GM12878 (cell line): ENCODE measurements at regions not wholly inside any gene's neighbourhood (a gene's known extent, or its start where the extent isn't known, plus 50 kb on each side); places are given as distances from the start of the nearest gene placed in this dataset.

ENCODE experiments used
- ATAC-seq: fragments of 200-7000 bp; cut with Tn5 transposase; 3 replicates; pipeline ENCODE4 v1.9.1; 2020; ENCODE audit warnings: mild to moderate bottlenecking, moderate library complexity
- BruUV-seq: library from RNA; stranded (reverse); fragments of 400-500 nt; replicated peaks from 2 replicates; lab custom pipeline; 2021; lab: Mats Ljungman, UMichigan
- CTCF ChIA-PET: fragments of 300-600 bp; sonication (Branson Sonifier 250); formaldehyde crosslinking; extraction: SDS; loops from one replicate; lab custom pipeline; 2021; ENCODE audit warnings: inconsistent platforms; lab: Yijun Ruan, JAX
- POLR2A ChIA-PET: fragments of 350-600 bp; formaldehyde crosslinking; extraction: SDS; loops from one replicate; lab custom pipeline; 2021; ENCODE audit warnings: inconsistent platforms; lab: Charles Lee
- RAD21 ChIA-PET: fragments of 300-600 bp; sonication (Branson Sonifier 250); formaldehyde crosslinking; loops from one replicate; lab custom pipeline; 2023; ENCODE audit warnings: antibody characterized with exemption; ENCODE audit not compliant: unreplicated experiment; lab: Charles Lee
- SMC1A ChIA-PET: fragments of 300-600 bp; sonication (Branson Sonifier 250); formaldehyde crosslinking; loops from one replicate; lab custom pipeline; 2023; ENCODE audit not compliant: unreplicated experiment, uncharacterized antibody; lab: Charles Lee
- DNase-seq: peaks from one replicate; pipeline ENCODE4 v3.0.0-alpha.2; 2011; ENCODE audit warnings: low read depth, low spot score
- FAIRE-seq: peaks from 3 replicates; lab custom pipeline; 2011; peaks lifted over from hg19 to GRCh38; lab: Jason Lieb, UNC
- H2AFZ ChIP-seq: 2 replicates; pipeline ENCODE4 v1.6.0; 2011; ENCODE audit warnings: low read depth, low read length, control low read depth; ENCODE audit not compliant: control insufficient read depth
- H3K27ac ChIP-seq: 2 replicates; pipeline ENCODE4 v1.5.1; 2011; ENCODE audit warnings: control low read depth; ENCODE audit not compliant: control insufficient read depth, insufficient read depth
- H3K27me3 ChIP-seq, 2 experiments: replicated peaks in 1 of 2; 2 replicates each; pipeline versions ENCODE4 v1.6.0 to v1.6.1; 2011; ENCODE audit warnings: low read length in 1 of 2; ENCODE audit not compliant: control insufficient read depth in 2 of 2, insufficient read depth in 2 of 2
- H3K36me3 ChIP-seq, 2 experiments: 2 replicates each; pipeline ENCODE4 v1.5.1; 2011; ENCODE audit warnings: low read length in 1 of 2; ENCODE audit not compliant: control insufficient read depth in 2 of 2, insufficient read depth in 2 of 2
- H3K4me1 ChIP-seq: 2 replicates; pipeline ENCODE4 v1.6.1; 2011; ENCODE audit warnings: mild to moderate bottlenecking, low read length, moderate library complexity, mixed read lengths; ENCODE audit not compliant: control insufficient read depth, insufficient read depth
- H3K4me2 ChIP-seq: 2 replicates; pipeline ENCODE4 v1.6.0; 2011; ENCODE audit warnings: control low read depth; ENCODE audit not compliant: control insufficient read depth, insufficient read depth
- H3K4me3 ChIP-seq: fragments of 200-600 bp; sonication (generic); 2 replicates; pipeline ENCODE4 v1.5.1; 2016
- H3K79me2 ChIP-seq: 2 replicates; pipeline ENCODE4 v1.6.0; 2011; ENCODE audit warnings: low read length; ENCODE audit not compliant: control insufficient read depth, insufficient read depth
- H3K9ac ChIP-seq: 2 replicates; pipeline ENCODE4 v1.8.0; 2011; ENCODE audit warnings: low read length, control low read depth, mixed read lengths; ENCODE audit not compliant: control insufficient read depth, insufficient read depth
- H3K9me3 ChIP-seq: replicated peaks from 3 replicates; pipeline ENCODE4 v1.5.1; 2011; ENCODE audit warnings: mild to moderate bottlenecking, low read length; ENCODE audit not compliant: control insufficient read depth, insufficient read depth
- H4K20me1 ChIP-seq: 2 replicates; pipeline ENCODE4 v1.6.0; 2011; ENCODE audit not compliant: control insufficient read depth, insufficient read depth
- ATF7 ChIP-seq: fragments of 450-650 bp; IDR thresholded peaks from 2 replicates; pipeline ENCODE4 v1.6.1; 2016; ENCODE audit warnings: low read depth, mild to moderate bottlenecking
- DPF2 ChIP-seq: fragments of 450-650 bp; IDR thresholded peaks from 2 replicates; pipeline ENCODE4 v1.6.1; 2017; ENCODE audit warnings: mild to moderate bottlenecking
- E4F1 ChIP-seq: fragments of 450-650 bp; IDR thresholded peaks from 2 replicates; pipeline ENCODE4 v1.6.1; 2018; ENCODE audit warnings: borderline replicate concordance, mild to moderate bottlenecking; ENCODE audit not compliant: partially characterized antibody
- EZH2 ChIP-seq: IDR thresholded peaks from 2 replicates; pipeline ENCODE4 v1.6.1; 2012; ENCODE audit warnings: low read depth, mild to moderate bottlenecking, control low read depth, inconsistent platforms, low read length, borderline replicate concordance; ENCODE audit not compliant: control insufficient read depth
- GABPA ChIP-seq: IDR thresholded peaks from 2 replicates; pipeline ENCODE4 v1.6.1; 2014; ENCODE audit warnings: antibody characterized with exemption, low read depth, mild to moderate bottlenecking, inconsistent platforms
- HCFC1 ChIP-seq: fragments of 150-350 bp; IDR thresholded peaks from 2 replicates; pipeline ENCODE4 v1.6.1; 2014; ENCODE audit warnings: low read length
- HDAC2 ChIP-seq: fragments of 200-600 bp; sonication (generic); IDR thresholded peaks from 2 replicates; pipeline ENCODE4 v1.6.1; 2017
- NR2C1 ChIP-seq: fragments of 450-650 bp; IDR thresholded peaks from 2 replicates; pipeline ENCODE4 v1.6.1; 2017; ENCODE audit warnings: antibody characterized with exemption, mild to moderate bottlenecking, moderate library complexity
- PAX8 ChIP-seq: fragments of 450-650 bp; IDR thresholded peaks from 2 replicates; pipeline ENCODE4 v1.6.1; 2017; ENCODE audit warnings: mild to moderate bottlenecking, moderate library complexity
- PBX3 ChIP-seq: IDR thresholded peaks from 2 replicates; pipeline ENCODE4 v1.6.1; 2011; ENCODE audit warnings: mild to moderate bottlenecking, low read depth, low read length, moderate library complexity; ENCODE audit not compliant: insufficient replicate concordance
- POLR2AphosphoS5 ChIP-seq: IDR thresholded peaks from 2 replicates; pipeline ENCODE4 v1.6.1; 2011; ENCODE audit warnings: mild to moderate bottlenecking, low read length, inconsistent platforms
- RAD21 ChIP-seq: IDR thresholded peaks from 2 replicates; pipeline ENCODE4 v1.6.1; 2011; ENCODE audit warnings: mild to moderate bottlenecking, low read depth, low read length, moderate library complexity; ENCODE audit not compliant: insufficient read depth
- RELB ChIP-seq: fragments of 450-650 bp; IDR thresholded peaks from 2 replicates; pipeline ENCODE4 v1.6.1; 2017; ENCODE audit warnings: low read depth, mild to moderate bottlenecking, moderate library complexity
- SREBF1 ChIP-seq: IDR thresholded peaks from 2 replicates; pipeline ENCODE4 v1.6.1; 2012; ENCODE audit warnings: mild to moderate bottlenecking, low read length
- SREBF2 ChIP-seq: IDR thresholded peaks from 2 replicates; pipeline ENCODE4 v1.6.1; 2012; ENCODE audit warnings: mild to moderate bottlenecking, low read length
- SUZ12 ChIP-seq: fragments of 200-600 bp; sonication (generic); IDR thresholded peaks from one replicate; pipeline ENCODE4 v1.6.1; 2018; ENCODE audit warnings: antibody characterized with exemption, mild to moderate bottlenecking; ENCODE audit not compliant: unreplicated experiment
- TAF1 ChIP-seq: IDR thresholded peaks from 2 replicates; pipeline ENCODE4 v1.6.1; 2011; ENCODE audit warnings: mild to moderate bottlenecking, low read depth, low read length, borderline replicate concordance
- TCF12 ChIP-seq: IDR thresholded peaks from 2 replicates; pipeline ENCODE4 v1.6.1; 2011; ENCODE audit warnings: low read depth, mild to moderate bottlenecking, low read length
- WGBS: methylation state at CpG from one replicate; pipeline ENCODE4 v1.1.6; 2016; ENCODE audit warnings: low lambda C conversion rate; ENCODE audit not compliant: insufficient replicate concordance, insufficient coverage; ENCODE audit errors: missing lambda C conversion rate; 5-methylcytosine and 5-hydroxymethylcytosine counted together
- in situ Hi-C: fragments of 300-500 bp; cut with MboI; formaldehyde crosslinking; loops from 9 replicates; pipeline ENCODE4 v1.14.3; 2018; ENCODE audit warnings: mixed read lengths
- intact Hi-C: fragments of 100-400 bp; cut with micrococcal nuclease; formaldehyde crosslinking; loops from one replicate; pipeline ENCODE4 v1.14.2; 2022; ENCODE audit not compliant: unreplicated experiment

- TF ChIP-seq SUZ12 (no peak), E4F1 (no peak), HDAC2 (no peak)
Observed at GRCh38 chr3:166303681-166304080, 466.5 kb upstream of the BCHE start (continued).

- DNase-seq (no peak), FAIRE-seq (no peak), ATAC-seq (no peak)
- Histone ChIP-seq H2AFZ (no peak overlapping the region), H4K20me1 (no peaks in the 10 kb centered on the region), H3K9me3 (no peaks in the 10 kb centered on the region), H3K36me3 (no peaks in the 10 kb centered on the region), H3K4me1 (no peaks in the 10 kb centered on the region), H3K27me3 (no peaks in the 10 kb centered on the region), H3K27ac (no peak overlapping the region), H3K79me2 (no peaks in the 10 kb centered on the region), H3K4me3 (no peak overlapping the region), H3K9ac (no peak overlapping the region), H3K4me2 (no peak overlapping the region)
- 14% methylated on average over 2 of the region's 2 CpGs for WGBS
- BruUV-seq = no TSS peak
- no peak for TF ChIP-seq PBX3
- TF ChIP-seq DPF2 = no peak
- TF ChIP-seq TCF12 = no peak
- TF ChIP-seq RAD21 = no peak
- TF ChIP-seq EZH2 = no peak
- TF ChIP-seq PAX8 = no peak
- no peak for TF ChIP-seq GABPA
- no peak for TF ChIP-seq RELB
- no peak for TF ChIP-seq ATF7
- no peak for TF ChIP-seq E4F1
- no peak for TF ChIP-seq TAF1
- no peak for TF ChIP-seq HCFC1
- TF ChIP-seq SREBF2 = no peak
- no peak for TF ChIP-seq POLR2AphosphoS5
- TF ChIP-seq NR2C1 = no peak
- no peak for TF ChIP-seq SREBF1
- ChIA-PET POLR2A (no interaction called here), CTCF (no interaction called here), SMC1A (no interaction called here), RAD21 (no interaction called here)
- in situ Hi-C loops = no loop called here
- intact Hi-C loops = no loop called here
Observed at GRCh38 chr3:166302331-166302730, 465.1 kb upstream of the BCHE start.
